ENCODE measurements at regions not wholly inside any gene's neighbourhood (a gene's known extent, or its start where the extent isn't known, plus 50 kb on each side); places are given as distances from the start of the nearest gene placed in this dataset.

DNA sequence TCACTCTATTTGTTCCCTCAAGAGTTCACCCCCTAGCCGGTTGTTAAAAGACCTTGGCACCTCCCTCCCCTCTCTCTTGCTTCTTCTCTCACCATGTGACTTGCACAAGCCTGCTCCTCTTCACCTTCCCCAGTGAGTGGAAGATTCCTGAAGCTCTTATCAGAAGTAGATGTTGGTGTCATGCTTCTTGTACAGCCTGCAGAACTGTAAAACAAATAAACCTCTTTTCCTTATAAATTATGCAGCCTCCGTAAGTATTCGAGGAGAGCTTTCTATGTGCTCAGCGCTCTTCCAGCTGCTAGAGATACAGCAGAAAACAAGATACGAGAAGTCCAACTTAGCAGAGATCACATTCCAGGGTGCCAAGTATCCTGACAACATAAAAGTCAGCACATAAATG lies 147.0 kb upstream of the RUNX1 start:
- 97% methylated on average over 5 of the region's 5 CpGs for WGBS

DNA sequence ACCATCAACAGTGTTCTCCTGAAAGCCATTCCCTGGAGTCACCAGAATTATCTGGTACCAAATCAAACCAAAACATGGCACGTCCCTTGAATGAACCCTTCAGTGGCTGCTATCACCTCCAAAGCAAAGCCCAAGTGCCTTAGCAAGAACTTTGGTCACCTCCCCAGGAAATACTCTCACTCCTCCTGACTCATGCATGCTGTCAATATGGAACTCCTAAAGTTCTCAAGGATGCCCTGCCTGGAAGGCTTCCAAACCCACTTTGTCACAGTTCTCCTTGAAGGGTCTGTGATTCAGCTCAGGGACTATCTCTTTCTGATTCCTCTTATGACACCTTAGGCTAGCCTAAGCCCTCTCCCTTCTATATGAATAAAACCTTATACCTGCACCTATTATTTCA lies 146.1 kb upstream of the RUNX1 start:
- H3K4me1 ChIP-seq: peaks cover 5% of the 10 kb centered on the region
- H3K9me3 ChIP-seq: no peaks in the 10 kb centered on the region
- no peak overlapping the region for H3K4me3 ChIP-seq
- TF ChIP-seq POLR2A (IDR thresholded peaks at IDR 0.05) (no peak), EP300 (IDR thresholded peaks at IDR 0.05) (no peak), POLR2AphosphoS5 (IDR thresholded peaks at IDR 0.05) (no peak)
- TF ChIP-seq, protein P1, sequence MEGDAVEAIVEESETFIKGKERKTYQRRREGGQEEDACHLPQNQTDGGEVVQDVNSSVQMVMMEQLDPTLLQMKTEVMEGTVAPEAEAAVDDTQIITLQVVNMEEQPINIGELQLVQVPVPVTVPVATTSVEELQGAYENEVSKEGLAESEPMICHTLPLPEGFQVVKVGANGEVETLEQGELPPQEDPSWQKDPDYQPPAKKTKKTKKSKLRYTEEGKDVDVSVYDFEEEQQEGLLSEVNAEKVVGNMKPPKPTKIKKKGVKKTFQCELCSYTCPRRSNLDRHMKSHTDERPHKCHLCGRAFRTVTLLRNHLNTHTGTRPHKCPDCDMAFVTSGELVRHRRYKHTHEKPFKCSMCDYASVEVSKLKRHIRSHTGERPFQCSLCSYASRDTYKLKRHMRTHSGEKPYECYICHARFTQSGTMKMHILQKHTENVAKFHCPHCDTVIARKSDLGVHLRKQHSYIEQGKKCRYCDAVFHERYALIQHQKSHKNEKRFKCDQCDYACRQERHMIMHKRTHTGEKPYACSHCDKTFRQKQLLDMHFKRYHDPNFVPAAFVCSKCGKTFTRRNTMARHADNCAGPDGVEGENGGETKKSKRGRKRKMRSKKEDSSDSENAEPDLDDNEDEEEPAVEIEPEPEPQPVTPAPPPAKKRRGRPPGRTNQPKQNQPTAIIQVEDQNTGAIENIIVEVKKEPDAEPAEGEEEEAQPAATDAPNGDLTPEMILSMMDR (IDR thresholded peaks at IDR 0.05): no peak
- no peaks in the 10 kb centered on the region for H3K27me3 ChIP-seq
- DNase-seq (ENCODE audit: low spot score in 2 of 2): no peak
- H3K27ac ChIP-seq: no peak overlapping the region
- H3K36me3 ChIP-seq: no peaks in the 10 kb centered on the region
- WGBS: 97% methylated on average over 1 of the region's 1 CpG

More for the DNA sequence above, 147.0 kb upstream of the RUNX1 start:
- no peaks in the 10 kb centered on the region for H3K9me3 ChIP-seq
- H3K27me3 ChIP-seq: no peaks in the 10 kb centered on the region
- H3K4me3 ChIP-seq: no peak overlapping the region
- DNase-seq (ENCODE audit: low spot score in 2 of 2): no peak
- H3K27ac ChIP-seq: no peak overlapping the region
- TF ChIP-seq, protein P1 (IDR thresholded peaks at IDR 0.05): no peak
- TF ChIP-seq POLR2AphosphoS5 (IDR thresholded peaks at IDR 0.05) (no peak), EP300 (IDR thresholded peaks at IDR 0.05) (no peak), POLR2A (IDR thresholded peaks at IDR 0.05) (no peak)
- peaks cover 4% of the 10 kb centered on the region for H3K4me1 ChIP-seq
- H3K36me3 ChIP-seq: no peaks in the 10 kb centered on the region

GRCh38 chr21:35191754-35192153 lies 142.7 kb upstream of the RUNX1 start:
- Histone ChIP-seq H3K36me3 (no peaks in the 10 kb centered on the region), H3K9me3 (no peaks in the 10 kb centered on the region), H3K27ac (no peak overlapping the region), H3K4me1 (peaks cover 10% of the 10 kb centered on the region), H3K4me3 (no peak overlapping the region), H3K27me3 (no peaks in the 10 kb centered on the region)
- no peak for TF ChIP-seq EP300 (IDR thresholded peaks at IDR 0.05)
- TF ChIP-seq POLR2AphosphoS5 (IDR thresholded peaks at IDR 0.05): no peak
- no peak for TF ChIP-seq POLR2A (IDR thresholded peaks at IDR 0.05)
- TF ChIP-seq, protein P1 (IDR thresholded peaks at IDR 0.05): no peak
- no peak for DNase-seq (ENCODE audit: low spot score in 2 of 2)

GRCh38 chr21:35191128-35191527 lies 142.0 kb upstream of the RUNX1 start:
- Histone ChIP-seq H3K36me3 (no peaks in the 10 kb centered on the region), H3K4me3 (no peak overlapping the region), H3K27me3 (no peaks in the 10 kb centered on the region), H3K27ac (no peak overlapping the region), H3K9me3 (no peaks in the 10 kb centered on the region), H3K4me1 (peaks cover 10% of the 10 kb centered on the region)
- DNase-seq (ENCODE audit: low spot score in 2 of 2): no peak
- TF ChIP-seq, protein P1 (IDR thresholded peaks at IDR 0.05): no peak
- TF ChIP-seq EP300 (IDR thresholded peaks at IDR 0.05): no peak
- TF ChIP-seq POLR2AphosphoS5 (IDR thresholded peaks at IDR 0.05): no peak
- no peak for TF ChIP-seq POLR2A (IDR thresholded peaks at IDR 0.05)
- 93% methylated on average over 6 of the region's 6 CpGs for WGBS

GRCh38 chr21:35190201-35190701 lies 141.1 kb upstream of the RUNX1 start:
- TF ChIP-seq EP300 (IDR thresholded peaks at IDR 0.05): no peak
- no peak for TF ChIP-seq POLR2A (IDR thresholded peaks at IDR 0.05)
- TF ChIP-seq POLR2AphosphoS5 (IDR thresholded peaks at IDR 0.05): no peak
- TF ChIP-seq, protein P1 (IDR thresholded peaks at IDR 0.05): no peak
- Histone ChIP-seq H3K27me3 (no peaks in the 10 kb centered on the region), H3K27ac (no peak overlapping the region), H3K9me3 (no peaks in the 10 kb centered on the region), H3K4me1 (peaks cover 10% of the 10 kb centered on the region), H3K36me3 (no peaks in the 10 kb centered on the region), H3K4me3 (no peak overlapping the region)
- DNase-seq (ENCODE audit: low spot score in 2 of 2): no peak
- 57% methylated on average over 5 of the region's 5 CpGs for WGBS

All from suprapubic skin (tissue), 4 donors.